ENCODE measurements at regions not wholly inside any gene's neighbourhood (a gene's known extent, or its start where the extent isn't known, plus 50 kb on each side); places are given as distances from the start of the nearest gene placed in this dataset.

GRCh38 chr2:145927131-145927950 lies 1407.4 kb upstream of the ZEB2 start:
- TF ChIP-seq CTCF (conservative IDR thresholded peaks at IDR 0.05; ENCODE audit: low read depth, low read length), result no peak
- no peak for DNase-seq (ENCODE audit: low read depth)
- no peak overlapping the region for H3K4me3 ChIP-seq (ENCODE audit: low read depth, low read length)

DNA sequence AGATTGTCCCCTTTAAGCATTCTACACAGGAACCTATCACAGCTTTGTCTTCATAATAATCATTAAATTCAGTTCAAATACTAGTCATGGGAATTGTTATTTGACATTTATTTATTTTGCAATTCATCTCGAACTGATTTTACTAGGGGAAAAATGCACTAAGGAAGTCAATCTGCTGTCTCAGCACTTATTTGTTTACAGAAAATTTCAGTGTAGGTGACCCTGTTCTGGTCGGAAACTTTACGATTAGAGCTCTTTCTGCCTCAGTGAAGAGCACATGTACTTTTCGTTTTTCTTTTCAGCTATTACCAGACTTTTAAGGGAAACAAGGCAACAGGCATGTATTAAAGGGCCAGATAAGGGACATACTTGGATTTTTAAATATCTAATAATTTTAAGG lies 1405.7 kb upstream of the ZEB2 start:
- no peak for TF ChIP-seq CTCF (conservative IDR thresholded peaks at IDR 0.05; ENCODE audit: low read depth, low read length)
- no peak for DNase-seq (ENCODE audit: low read depth)
- H3K4me3 ChIP-seq (ENCODE audit: low read depth, low read length), result no peak overlapping the region

DNA sequence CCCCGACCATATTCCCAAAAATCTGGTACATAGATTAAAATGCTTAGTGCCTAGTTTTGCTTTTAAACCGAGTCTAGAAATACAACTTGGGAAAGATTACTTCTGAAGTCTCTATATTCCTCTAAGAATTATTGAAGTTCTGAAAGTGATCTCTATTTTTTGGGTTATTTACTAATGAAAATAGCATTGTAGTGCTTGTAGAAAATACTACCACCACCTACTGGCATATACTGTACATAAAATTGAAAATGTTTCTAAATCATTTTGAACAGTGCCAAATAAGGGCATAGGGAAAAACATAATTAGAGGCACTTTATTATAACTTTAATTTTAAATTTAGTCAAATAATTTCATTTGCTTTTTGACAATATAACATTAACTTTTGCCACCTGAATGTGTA lies 1399.6 kb upstream of the ZEB2 start:
- no peak overlapping the region for H3K4me3 ChIP-seq (ENCODE audit: low read depth, low read length)
- no peak for TF ChIP-seq CTCF (conservative IDR thresholded peaks at IDR 0.05; ENCODE audit: low read depth, low read length)
- DNase-seq (ENCODE audit: low read depth), result no peak

GRCh38 chr2:145918951-145919350 lies 1399.0 kb upstream of the ZEB2 start:
- TF ChIP-seq CTCF (conservative IDR thresholded peaks at IDR 0.05; ENCODE audit: low read depth, low read length), result no peak
- no peak for DNase-seq (ENCODE audit: low read depth)
- no peak overlapping the region for H3K4me3 ChIP-seq (ENCODE audit: low read depth, low read length)

- H3K4me3 ChIP-seq (ENCODE audit: low read depth, low read length), result no peak overlapping the region
These were observed 1396.9 kb upstream of the ZEB2 start for GRCh38 chr2:145916799-145917198.

DNA sequence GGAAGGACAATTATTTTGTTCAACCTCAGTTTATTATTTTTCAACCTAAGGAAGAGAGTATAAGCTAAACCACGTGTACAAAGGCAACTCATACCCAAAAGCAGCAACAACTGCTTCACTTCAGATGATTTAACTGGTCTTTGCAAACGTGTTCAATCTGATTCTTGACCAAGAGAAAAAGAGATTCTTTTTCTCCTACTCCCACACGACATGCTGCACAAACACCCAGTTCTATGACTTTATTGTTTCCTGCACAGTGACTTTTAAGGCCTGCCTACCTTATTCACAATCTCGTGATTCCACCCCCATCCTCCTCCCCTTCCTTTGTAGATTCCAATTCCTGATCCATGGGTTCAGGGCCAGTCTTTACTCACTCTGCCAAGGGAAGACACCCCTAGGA lies 1394.8 kb upstream of the ZEB2 start:
- DNase-seq (ENCODE audit: low read depth), result no peak
- no peak for TF ChIP-seq CTCF (conservative IDR thresholded peaks at IDR 0.05; ENCODE audit: low read depth, low read length)
- H3K4me3 ChIP-seq (ENCODE audit: low read depth, low read length), result no peak overlapping the region

More at GRCh38 chr2:145916799-145917198, 1396.9 kb upstream of the ZEB2 start:
- TF ChIP-seq CTCF (conservative IDR thresholded peaks at IDR 0.05; ENCODE audit: low read depth, low read length), result no peak
- no peak for DNase-seq (ENCODE audit: low read depth)

DNA sequence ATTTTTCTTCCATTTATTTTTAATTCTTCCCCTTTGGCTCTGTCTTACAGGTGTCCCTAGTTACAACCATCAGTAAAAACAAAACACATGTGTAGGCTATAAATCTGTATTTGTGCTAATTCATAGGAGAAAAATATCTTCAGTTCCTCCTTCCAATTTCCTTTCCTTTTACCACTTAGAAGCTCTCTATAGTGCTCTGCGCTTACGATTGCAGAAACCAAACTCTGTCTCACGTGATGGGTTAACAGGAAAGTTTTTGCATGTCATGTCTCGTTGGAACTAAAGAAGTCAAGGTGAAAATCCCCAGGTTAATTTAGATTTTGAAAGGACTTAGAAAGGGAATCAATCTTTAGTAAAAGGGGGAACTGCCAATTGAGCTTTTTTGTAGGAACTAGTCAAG lies 1390.5 kb upstream of the ZEB2 start:
- no peak overlapping the region for H3K4me3 ChIP-seq (ENCODE audit: low read depth, low read length)
- DNase-seq (ENCODE audit: low read depth), result no peak
- TF ChIP-seq CTCF (conservative IDR thresholded peaks at IDR 0.05; ENCODE audit: low read depth, low read length), result no peak
